Smooth muscle cell (in vitro differentiated cells): ENCODE measurements at regions not wholly inside any gene's neighbourhood (a gene's known extent, or its start where the extent isn't known, plus 50 kb on each side); places are given as distances from the start of the nearest gene placed in this dataset.

Experiments
- DNase-seq: peaks from one replicate; lab custom pipeline; 2025; ENCODE audit not compliant: unreplicated experiment; lab: John Stamatoyannopoulos, UW
- H2AFZ ChIP-seq: fragments of 200-600 bp; sonication (generic); 2 replicates; pipeline ENCODE4 v1.6.0; 2016; ENCODE audit warnings: antibody characterized with exemption, low read depth, mild to moderate bottlenecking
- H3F3A ChIP-seq: fragments of 200-600 bp; sonication (generic); 2 replicates; pipeline ENCODE4 v1.6.0; 2017; ENCODE audit warnings: antibody characterized with exemption, low read depth
- H3K27ac ChIP-seq: fragments of 200-600 bp; sonication (generic); 2 replicates; pipeline ENCODE4 v1.5.1; 2016; ENCODE audit warnings: low read depth, mild to moderate bottlenecking
- H3K27me3 ChIP-seq: fragments of 200-600 bp; sonication (generic); 2 replicates; pipeline ENCODE4 v1.6.1; 2016; ENCODE audit warnings: low read depth, mild to moderate bottlenecking
- H3K36me3 ChIP-seq: fragments of 200-600 bp; sonication (generic); 2 replicates; pipeline ENCODE4 v1.5.1; 2016; ENCODE audit warnings: low read depth
- H3K4me1 ChIP-seq: fragments of 200-600 bp; sonication (generic); 2 replicates; pipeline ENCODE4 v1.5.1; 2016; ENCODE audit warnings: low read depth
- H3K4me2 ChIP-seq: fragments of 200-600 bp; sonication (generic); 2 replicates; pipeline ENCODE4 v1.6.0; 2016; ENCODE audit warnings: mild to moderate bottlenecking
- H3K4me3 ChIP-seq: fragments of 200-600 bp; sonication (generic); 2 replicates; pipeline ENCODE4 v1.5.1; 2016; ENCODE audit warnings: mild to moderate bottlenecking
- H3K79me2 ChIP-seq: fragments of 200-600 bp; sonication (generic); 2 replicates; pipeline ENCODE4 v1.6.0; 2016; ENCODE audit warnings: low read depth, mild to moderate bottlenecking
- H3K9ac ChIP-seq: fragments of 200-600 bp; sonication (generic); 2 replicates; pipeline ENCODE4 v1.6.0; 2016; ENCODE audit warnings: low read depth
- H3K9me3 ChIP-seq: fragments of 200-600 bp; sonication (generic); replicated peaks from 2 replicates; pipeline ENCODE4 v1.5.1; 2016; ENCODE audit warnings: low read depth
- H4K20me1 ChIP-seq: fragments of 200-600 bp; sonication (generic); 2 replicates; pipeline ENCODE4 v1.6.0; 2016; ENCODE audit warnings: low read depth
- WGBS: methylation state at CpG from one replicate; pipeline ENCODE4 v1.1.7; 2016; ENCODE audit warnings: low lambda C conversion rate; 5-methylcytosine and 5-hydroxymethylcytosine counted together
- TF ChIP-seq, protein P1 (sequence below): fragments of 200-600 bp; sonication (generic); IDR thresholded peaks from 2 replicates; pipeline ENCODE4 v1.5.1; 2017; ENCODE audit warnings: borderline replicate concordance, mild to moderate bottlenecking, antibody characterized with exemption; ENCODE audit not compliant: insufficient read depth, poor library complexity, severe bottlenecking

DNA sequence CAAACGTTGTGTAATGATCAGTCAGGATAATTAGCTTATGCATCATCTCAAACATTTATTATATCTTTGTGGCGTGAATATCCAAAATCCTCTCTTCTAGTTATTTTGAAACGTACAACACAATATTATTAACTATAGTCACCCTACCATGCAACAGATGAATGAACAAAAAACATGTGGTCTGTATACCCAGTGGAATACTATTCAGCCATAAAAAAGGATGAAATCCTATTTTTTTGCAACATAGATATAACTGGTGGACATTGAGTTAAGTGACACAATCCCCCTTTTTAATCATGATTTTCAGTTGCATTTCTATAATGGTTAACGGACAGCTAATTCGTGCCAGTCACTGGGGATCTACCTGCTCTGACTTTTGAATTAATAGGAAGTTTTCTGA lies 145.6 kb downstream of the SOX1 start:
- no peak overlapping the region for H3K4me3 ChIP-seq
- H3K36me3 ChIP-seq = no peaks in the 10 kb centered on the region
- H3K27me3 ChIP-seq = peaks cover 19% of the 10 kb centered on the region
- no peak overlapping the region for H3K27ac ChIP-seq
- no peak overlapping the region for H2AFZ ChIP-seq
- no peaks in the 10 kb centered on the region for H3K4me1 ChIP-seq
- no peak overlapping the region for H3K9ac ChIP-seq
- no peaks in the 10 kb centered on the region for H3K79me2 ChIP-seq
- no peaks in the 10 kb centered on the region for H4K20me1 ChIP-seq
- no peak for DNase-seq
- WGBS = 83% methylated on average over 5 of the region's 5 CpGs
- TF ChIP-seq, protein P1, sequence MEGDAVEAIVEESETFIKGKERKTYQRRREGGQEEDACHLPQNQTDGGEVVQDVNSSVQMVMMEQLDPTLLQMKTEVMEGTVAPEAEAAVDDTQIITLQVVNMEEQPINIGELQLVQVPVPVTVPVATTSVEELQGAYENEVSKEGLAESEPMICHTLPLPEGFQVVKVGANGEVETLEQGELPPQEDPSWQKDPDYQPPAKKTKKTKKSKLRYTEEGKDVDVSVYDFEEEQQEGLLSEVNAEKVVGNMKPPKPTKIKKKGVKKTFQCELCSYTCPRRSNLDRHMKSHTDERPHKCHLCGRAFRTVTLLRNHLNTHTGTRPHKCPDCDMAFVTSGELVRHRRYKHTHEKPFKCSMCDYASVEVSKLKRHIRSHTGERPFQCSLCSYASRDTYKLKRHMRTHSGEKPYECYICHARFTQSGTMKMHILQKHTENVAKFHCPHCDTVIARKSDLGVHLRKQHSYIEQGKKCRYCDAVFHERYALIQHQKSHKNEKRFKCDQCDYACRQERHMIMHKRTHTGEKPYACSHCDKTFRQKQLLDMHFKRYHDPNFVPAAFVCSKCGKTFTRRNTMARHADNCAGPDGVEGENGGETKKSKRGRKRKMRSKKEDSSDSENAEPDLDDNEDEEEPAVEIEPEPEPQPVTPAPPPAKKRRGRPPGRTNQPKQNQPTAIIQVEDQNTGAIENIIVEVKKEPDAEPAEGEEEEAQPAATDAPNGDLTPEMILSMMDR = no peak
- H3F3A ChIP-seq = no peaks in the 10 kb centered on the region
- H3K9me3 ChIP-seq = no peaks in the 10 kb centered on the region
- no peak overlapping the region for H3K4me2 ChIP-seq

DNA sequence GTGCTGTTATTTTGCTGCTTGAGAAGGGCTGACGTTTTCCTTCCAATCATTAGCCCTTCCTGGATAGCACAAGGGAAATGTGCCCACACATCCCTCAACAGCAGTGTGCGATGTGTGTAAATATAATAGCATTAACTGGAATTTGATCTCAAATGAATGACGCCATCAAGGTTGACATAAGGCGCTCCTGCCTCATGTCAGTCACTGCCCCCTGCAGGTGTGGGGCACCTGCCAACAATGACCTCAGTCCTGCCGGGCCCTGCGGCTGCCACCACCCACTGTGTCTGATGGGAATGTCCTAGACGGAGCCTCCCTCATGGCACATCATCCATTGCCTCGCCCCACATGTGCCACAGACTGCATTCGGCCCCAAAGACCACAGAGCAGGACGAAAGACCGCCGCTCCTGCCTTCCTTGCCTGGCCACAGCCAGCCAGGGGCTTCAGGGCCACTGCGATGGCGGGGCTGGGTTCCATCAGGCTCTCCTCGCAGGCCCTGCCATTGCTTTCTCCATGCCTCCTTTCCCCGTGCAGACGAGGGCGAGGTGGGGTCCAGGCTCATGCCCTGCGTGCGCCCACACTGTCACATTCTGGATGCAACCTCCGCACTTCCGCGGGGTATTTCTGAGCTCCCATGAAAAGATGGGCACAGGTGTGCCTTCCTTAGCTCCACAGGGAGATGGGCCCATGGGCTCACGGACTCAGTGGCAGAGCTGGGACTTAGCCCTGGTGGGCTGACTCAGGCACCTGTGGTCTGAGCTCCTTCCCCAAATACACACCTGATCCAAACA lies 146.7 kb downstream of the SOX1 start:
- Histone ChIP-seq H3F3A (no peaks in the 10 kb centered on the region), H3K27ac (no peak overlapping the region), H2AFZ (no peak overlapping the region), H4K20me1 (no peaks in the 10 kb centered on the region), H3K4me1 (peaks cover 3% of the 10 kb centered on the region), H3K79me2 (no peaks in the 10 kb centered on the region), H3K36me3 (no peaks in the 10 kb centered on the region), H3K27me3 (peaks cover 15% of the 10 kb centered on the region), H3K4me2 (no peak overlapping the region), H3K9ac (no peak overlapping the region), H3K9me3 (no peaks in the 10 kb centered on the region), H3K4me3 (no peak overlapping the region)
- DNase-seq = no peak
- TF ChIP-seq, protein P1 = no peak
- WGBS = 91% methylated on average over 24 of the region's 24 CpGs

DNA sequence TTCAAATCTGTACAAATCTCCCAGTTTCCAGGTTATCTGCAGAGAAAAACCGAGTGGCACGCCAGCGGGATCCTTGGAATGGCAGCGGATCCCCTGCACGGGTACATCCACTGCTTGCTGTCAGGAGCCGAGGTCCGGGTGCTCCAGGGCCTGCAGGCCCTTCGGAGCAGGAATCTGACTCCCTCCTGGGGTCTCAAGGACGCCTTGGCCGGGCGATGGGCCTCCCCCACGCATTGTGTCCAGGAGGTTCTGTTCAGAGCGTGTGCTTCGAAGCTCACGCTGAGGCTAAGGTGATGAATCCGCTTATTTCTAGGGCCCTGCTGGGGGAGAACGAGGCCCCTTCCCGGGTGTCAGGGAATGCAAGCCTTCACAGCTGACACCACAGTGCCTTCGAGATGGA lies 148.9 kb downstream of the SOX1 start:
- Histone ChIP-seq H3K4me3 (no peak overlapping the region), H3F3A (no peaks in the 10 kb centered on the region), H2AFZ (no peak overlapping the region), H3K36me3 (no peaks in the 10 kb centered on the region), H3K9ac (no peak overlapping the region), H3K27me3 (peaks cover 29% of the 10 kb centered on the region), H3K9me3 (no peaks in the 10 kb centered on the region), H3K4me1 (peaks cover 13% of the 10 kb centered on the region), H4K20me1 (no peaks in the 10 kb centered on the region), H3K79me2 (no peaks in the 10 kb centered on the region), H3K27ac (no peak overlapping the region), H3K4me2 (no peak overlapping the region)
- WGBS = 86% methylated on average over 19 of the region's 19 CpGs
- TF ChIP-seq, protein P1 = no peak
- no peak for DNase-seq

DNA sequence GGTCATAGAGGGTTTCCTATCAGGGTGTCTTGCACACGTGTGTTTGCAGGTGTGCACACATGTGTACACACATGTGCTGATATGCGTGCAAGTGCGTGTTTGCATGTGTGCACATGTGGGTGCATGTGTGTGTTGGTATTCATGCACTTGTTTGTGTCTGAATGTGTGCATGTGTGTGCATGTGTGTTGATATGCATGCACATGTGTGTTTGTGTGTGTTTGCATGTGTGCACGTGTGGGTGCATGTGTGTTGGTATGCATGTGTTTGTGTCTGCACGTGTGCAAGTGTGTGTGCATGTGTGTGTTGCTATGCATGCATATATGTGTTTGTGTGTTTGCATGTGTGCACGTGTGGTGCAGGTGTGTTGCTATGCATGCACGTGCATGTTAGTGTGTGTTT lies 150.5 kb downstream of the SOX1 start:
- Histone ChIP-seq H3K9me3 (no peaks in the 10 kb centered on the region), H3K36me3 (no peaks in the 10 kb centered on the region), H3K79me2 (no peaks in the 10 kb centered on the region), H3K9ac (no peak overlapping the region), H3K27ac (no peak overlapping the region), H3K4me3 (no peak overlapping the region), H3F3A (no peaks in the 10 kb centered on the region), H3K4me2 (no peak overlapping the region), H2AFZ (no peak overlapping the region), H4K20me1 (no peaks in the 10 kb centered on the region), H3K4me1 (peaks cover 13% of the 10 kb centered on the region), H3K27me3 (peaks cover 29% of the 10 kb centered on the region)
- TF ChIP-seq, protein P1 = no peak
- 87% methylated on average over 6 of the region's 7 CpGs for WGBS
- no peak for DNase-seq
